SK-N-SH (cell line): ENCODE measurements at regions not wholly inside any gene's neighbourhood (a gene's known extent, or its start where the extent isn't known, plus 50 kb on each side); places are given as distances from the start of the nearest gene placed in this dataset.

Source experiments
- FOSL2 ChIP-seq: IDR thresholded peaks from 2 replicates; pipeline ENCODE4 v1.4.0; 2012; ENCODE audit warnings: low read depth, mild to moderate bottlenecking, moderate library complexity, borderline replicate concordance
- POLR2AphosphoS5 ChIP-seq: IDR thresholded peaks from 2 replicates; pipeline ENCODE4 v1.6.1; 2012; ENCODE audit warnings: low read depth, low read length
- RAD21 ChIP-seq: IDR thresholded peaks from 2 replicates; pipeline ENCODE4 v1.6.1; 2012; ENCODE audit warnings: mild to moderate bottlenecking, low read length
- SIN3A ChIP-seq: IDR thresholded peaks from 2 replicates; pipeline ENCODE4 v1.6.1; 2012; ENCODE audit warnings: low read depth, mild to moderate bottlenecking, low read length, moderate library complexity, borderline replicate concordance
- SMC3 ChIP-seq: IDR thresholded peaks from 2 replicates; pipeline ENCODE4 v1.6.1; 2012; ENCODE audit warnings: low read depth, low read length, improper control_type of control experiment
- TAF1 ChIP-seq: IDR thresholded peaks from 2 replicates; pipeline ENCODE4 v1.6.1; 2012; ENCODE audit warnings: low read depth, mild to moderate bottlenecking, low read length, moderate library complexity, borderline replicate concordance
- TF ChIP-seq, protein P1 (sequence below): fragments of 200-600 bp; sonication (generic); IDR thresholded peaks from 2 replicates; pipeline ENCODE4 v1.6.1; 2017; ENCODE audit warnings: antibody characterized with exemption, mild to moderate bottlenecking, moderate library complexity

- TF ChIP-seq, protein P1, sequence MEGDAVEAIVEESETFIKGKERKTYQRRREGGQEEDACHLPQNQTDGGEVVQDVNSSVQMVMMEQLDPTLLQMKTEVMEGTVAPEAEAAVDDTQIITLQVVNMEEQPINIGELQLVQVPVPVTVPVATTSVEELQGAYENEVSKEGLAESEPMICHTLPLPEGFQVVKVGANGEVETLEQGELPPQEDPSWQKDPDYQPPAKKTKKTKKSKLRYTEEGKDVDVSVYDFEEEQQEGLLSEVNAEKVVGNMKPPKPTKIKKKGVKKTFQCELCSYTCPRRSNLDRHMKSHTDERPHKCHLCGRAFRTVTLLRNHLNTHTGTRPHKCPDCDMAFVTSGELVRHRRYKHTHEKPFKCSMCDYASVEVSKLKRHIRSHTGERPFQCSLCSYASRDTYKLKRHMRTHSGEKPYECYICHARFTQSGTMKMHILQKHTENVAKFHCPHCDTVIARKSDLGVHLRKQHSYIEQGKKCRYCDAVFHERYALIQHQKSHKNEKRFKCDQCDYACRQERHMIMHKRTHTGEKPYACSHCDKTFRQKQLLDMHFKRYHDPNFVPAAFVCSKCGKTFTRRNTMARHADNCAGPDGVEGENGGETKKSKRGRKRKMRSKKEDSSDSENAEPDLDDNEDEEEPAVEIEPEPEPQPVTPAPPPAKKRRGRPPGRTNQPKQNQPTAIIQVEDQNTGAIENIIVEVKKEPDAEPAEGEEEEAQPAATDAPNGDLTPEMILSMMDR: no peak
- TF ChIP-seq FOSL2: no peak
- TF ChIP-seq RAD21: no peak
- TF ChIP-seq POLR2AphosphoS5: no peak
- no peak for TF ChIP-seq SMC3
- no peak for TF ChIP-seq TAF1
- TF ChIP-seq SIN3A: no peak
Measured at GRCh38 chr11:88421530-88421929, 84.0 kb upstream of the CTSC start.
